ENCODE measurements at regions not wholly inside any gene's neighbourhood (a gene's known extent, or its start where the extent isn't known, plus 50 kb on each side); places are given as distances from the start of the nearest gene placed in this dataset.

DNA sequence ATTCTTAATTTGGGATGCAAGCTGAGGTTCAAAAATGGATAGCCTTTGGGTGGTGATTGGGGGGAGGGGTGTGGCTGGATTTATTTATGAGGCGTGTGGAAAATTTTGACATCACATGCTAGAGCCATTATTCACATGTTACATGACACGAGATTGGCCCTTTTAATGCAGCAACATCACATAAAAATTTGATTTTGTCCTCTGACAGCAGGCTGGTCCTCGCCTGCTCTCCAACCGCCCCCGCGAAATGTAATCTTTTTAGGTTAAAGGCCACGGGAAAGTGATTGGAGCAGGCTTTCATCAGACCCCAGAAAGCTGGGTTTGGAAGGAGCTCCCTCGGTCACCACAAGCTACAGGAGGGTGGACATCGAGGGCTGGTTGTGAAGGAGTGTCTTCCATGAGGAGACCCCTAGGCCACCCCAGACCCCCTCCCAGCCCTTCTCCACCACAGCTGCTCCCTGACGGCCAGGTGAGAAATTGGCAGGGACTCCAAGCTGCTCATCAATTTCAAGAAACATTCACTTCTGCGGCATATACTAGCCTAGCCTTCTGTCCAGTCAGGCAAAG is 502.7 kb upstream of the PSMD7 start:
- TF ChIP-seq, protein P1, sequence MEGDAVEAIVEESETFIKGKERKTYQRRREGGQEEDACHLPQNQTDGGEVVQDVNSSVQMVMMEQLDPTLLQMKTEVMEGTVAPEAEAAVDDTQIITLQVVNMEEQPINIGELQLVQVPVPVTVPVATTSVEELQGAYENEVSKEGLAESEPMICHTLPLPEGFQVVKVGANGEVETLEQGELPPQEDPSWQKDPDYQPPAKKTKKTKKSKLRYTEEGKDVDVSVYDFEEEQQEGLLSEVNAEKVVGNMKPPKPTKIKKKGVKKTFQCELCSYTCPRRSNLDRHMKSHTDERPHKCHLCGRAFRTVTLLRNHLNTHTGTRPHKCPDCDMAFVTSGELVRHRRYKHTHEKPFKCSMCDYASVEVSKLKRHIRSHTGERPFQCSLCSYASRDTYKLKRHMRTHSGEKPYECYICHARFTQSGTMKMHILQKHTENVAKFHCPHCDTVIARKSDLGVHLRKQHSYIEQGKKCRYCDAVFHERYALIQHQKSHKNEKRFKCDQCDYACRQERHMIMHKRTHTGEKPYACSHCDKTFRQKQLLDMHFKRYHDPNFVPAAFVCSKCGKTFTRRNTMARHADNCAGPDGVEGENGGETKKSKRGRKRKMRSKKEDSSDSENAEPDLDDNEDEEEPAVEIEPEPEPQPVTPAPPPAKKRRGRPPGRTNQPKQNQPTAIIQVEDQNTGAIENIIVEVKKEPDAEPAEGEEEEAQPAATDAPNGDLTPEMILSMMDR (conservative IDR thresholded peaks at IDR 0.05; ENCODE audit: low read depth, low read length) = no peak
- TF ChIP-seq EZH2phosphoT487 (IDR thresholded peaks at IDR 0.05; ENCODE audit: borderline replicate concordance, low read length) = no peak

Measured in PC-3 (cell line).